ENCODE measurements at regions not wholly inside any gene's neighbourhood (a gene's known extent, or its start where the extent isn't known, plus 50 kb on each side); places are given as distances from the start of the nearest gene placed in this dataset.

- H3K4me3 ChIP-seq (ENCODE audit: control insufficient read depth in 2 of 3, extremely low read depth in 1 of 3, insufficient read depth in 2 of 3, low read depth in 1 of 3, low read length in 3 of 3), result no peak overlapping the region
- no peak overlapping the region for H3K27ac ChIP-seq (ENCODE audit: control insufficient read depth, insufficient read depth, low read length)
- peaks cover 19% of the 10 kb centered on the region for H3K4me1 ChIP-seq (ENCODE audit: control insufficient read depth, extremely low read depth, insufficient read depth, low read length)
- no peak overlapping the region for H2AFZ ChIP-seq (ENCODE audit: control insufficient read depth, low read length)
- H3K4me2 ChIP-seq (ENCODE audit: control insufficient read depth, extremely low read depth, insufficient read depth, low read depth, low read length), result no peak overlapping the region
- dilution Hi-C loops (cut with MboI; ENCODE audit: extremely low pct_ligation_motif_present, low sequenced_read_pairs), result no loop called here
- FAIRE-seq (no peak), DNase-seq (ENCODE audit: low read depth, low spot score) (no peak)
- H3K79me2 ChIP-seq (ENCODE audit: control insufficient read depth, insufficient read depth, low read length), result no peaks in the 10 kb centered on the region
- H3K9me3 ChIP-seq (ENCODE audit: control insufficient read depth, low read depth, low read length), result no peaks in the 10 kb centered on the region
- no peaks in the 10 kb centered on the region for H3K27me3 ChIP-seq (ENCODE audit: control insufficient read depth, extremely low read depth, insufficient read depth, low read length)
- no peaks in the 10 kb centered on the region for H4K20me1 ChIP-seq (ENCODE audit: control insufficient read depth, extremely low read depth, insufficient read depth, low read length)
- TF ChIP-seq EZH2 (IDR thresholded peaks at IDR 0.05; ENCODE audit: low read length), result no peak
- TF ChIP-seq, protein P1, sequence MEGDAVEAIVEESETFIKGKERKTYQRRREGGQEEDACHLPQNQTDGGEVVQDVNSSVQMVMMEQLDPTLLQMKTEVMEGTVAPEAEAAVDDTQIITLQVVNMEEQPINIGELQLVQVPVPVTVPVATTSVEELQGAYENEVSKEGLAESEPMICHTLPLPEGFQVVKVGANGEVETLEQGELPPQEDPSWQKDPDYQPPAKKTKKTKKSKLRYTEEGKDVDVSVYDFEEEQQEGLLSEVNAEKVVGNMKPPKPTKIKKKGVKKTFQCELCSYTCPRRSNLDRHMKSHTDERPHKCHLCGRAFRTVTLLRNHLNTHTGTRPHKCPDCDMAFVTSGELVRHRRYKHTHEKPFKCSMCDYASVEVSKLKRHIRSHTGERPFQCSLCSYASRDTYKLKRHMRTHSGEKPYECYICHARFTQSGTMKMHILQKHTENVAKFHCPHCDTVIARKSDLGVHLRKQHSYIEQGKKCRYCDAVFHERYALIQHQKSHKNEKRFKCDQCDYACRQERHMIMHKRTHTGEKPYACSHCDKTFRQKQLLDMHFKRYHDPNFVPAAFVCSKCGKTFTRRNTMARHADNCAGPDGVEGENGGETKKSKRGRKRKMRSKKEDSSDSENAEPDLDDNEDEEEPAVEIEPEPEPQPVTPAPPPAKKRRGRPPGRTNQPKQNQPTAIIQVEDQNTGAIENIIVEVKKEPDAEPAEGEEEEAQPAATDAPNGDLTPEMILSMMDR (optimal IDR thresholded peaks at IDR 0.05 in 1 of 3, IDR thresholded peaks at IDR 0.05 in 1 of 3, conservative IDR thresholded peaks at IDR 0.05 in 1 of 3; ENCODE audit: extremely low read depth in 1 of 3, insufficient read depth in 2 of 3, low read length in 3 of 3), result no peak
- no peaks in the 10 kb centered on the region for H3K36me3 ChIP-seq (ENCODE audit: control insufficient read depth in 2 of 2, extremely low read depth in 1 of 2, insufficient read depth in 2 of 2, low read length in 2 of 2)
- H3K9ac ChIP-seq (ENCODE audit: control insufficient read depth, extremely low read depth, insufficient read depth, low read length), result no peak overlapping the region
- no peaks in the 10 kb centered on the region for H3K9me1 ChIP-seq (ENCODE audit: control insufficient read depth, extremely low read depth, insufficient read depth, low read length)
Observed at GRCh38 chr2:217276433-217276832, 416.6 kb upstream of the TNP1 start.

DNA sequence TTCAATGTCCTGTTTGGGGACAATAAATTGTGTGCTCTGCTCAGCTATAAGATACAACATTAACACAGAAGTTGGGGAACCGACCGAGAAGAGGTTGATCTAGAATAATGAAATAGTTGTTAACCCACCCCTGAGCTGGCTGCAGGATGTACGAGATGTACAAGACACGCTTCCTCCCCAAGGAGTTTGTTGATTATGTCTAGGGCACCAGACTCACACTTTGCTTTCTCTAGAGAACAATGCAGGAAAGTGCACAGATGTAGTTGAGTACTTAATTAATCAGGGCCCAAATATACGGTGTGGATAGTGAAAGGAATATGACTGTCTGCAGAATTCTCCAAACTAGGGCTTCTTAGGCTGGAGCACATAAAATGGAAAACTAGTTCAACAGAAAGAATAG is 415.2 kb upstream of the TNP1 start:
- H3K9ac ChIP-seq (ENCODE audit: control insufficient read depth, extremely low read depth, insufficient read depth, low read length), result no peak overlapping the region
- no peak overlapping the region for H3K27ac ChIP-seq (ENCODE audit: control insufficient read depth, insufficient read depth, low read length)
- DNase-seq (ENCODE audit: low read depth, low spot score), result no peak
- no peaks in the 10 kb centered on the region for H4K20me1 ChIP-seq (ENCODE audit: control insufficient read depth, extremely low read depth, insufficient read depth, low read length)
- no peak overlapping the region for H3K4me2 ChIP-seq (ENCODE audit: control insufficient read depth, extremely low read depth, insufficient read depth, low read depth, low read length)
- H3K79me2 ChIP-seq (ENCODE audit: control insufficient read depth, insufficient read depth, low read length), result no peaks in the 10 kb centered on the region
- no peaks in the 10 kb centered on the region for H3K27me3 ChIP-seq (ENCODE audit: control insufficient read depth, extremely low read depth, insufficient read depth, low read length)
- H3K9me3 ChIP-seq (ENCODE audit: control insufficient read depth, low read depth, low read length), result no peaks in the 10 kb centered on the region
- no peaks in the 10 kb centered on the region for H3K9me1 ChIP-seq (ENCODE audit: control insufficient read depth, extremely low read depth, insufficient read depth, low read length)
- no peak for TF ChIP-seq EZH2 (IDR thresholded peaks at IDR 0.05; ENCODE audit: low read length)
- TF ChIP-seq, protein P1 (optimal IDR thresholded peaks at IDR 0.05 in 1 of 3, IDR thresholded peaks at IDR 0.05 in 1 of 3, conservative IDR thresholded peaks at IDR 0.05 in 1 of 3; ENCODE audit: extremely low read depth in 1 of 3, insufficient read depth in 2 of 3, low read length in 3 of 3), result no peak
- FAIRE-seq, result no peak
- dilution Hi-C loops (cut with MboI; ENCODE audit: extremely low pct_ligation_motif_present, low sequenced_read_pairs), result no loop called here
- no peak overlapping the region for H2AFZ ChIP-seq (ENCODE audit: control insufficient read depth, low read length)
- H3K36me3 ChIP-seq (ENCODE audit: control insufficient read depth in 2 of 2, extremely low read depth in 1 of 2, insufficient read depth in 2 of 2, low read length in 2 of 2), result no peaks in the 10 kb centered on the region
- H3K4me1 ChIP-seq (ENCODE audit: control insufficient read depth, extremely low read depth, insufficient read depth, low read length), result peaks cover 19% of the 10 kb centered on the region
- no peak overlapping the region for H3K4me3 ChIP-seq (ENCODE audit: control insufficient read depth in 2 of 3, extremely low read depth in 1 of 3, insufficient read depth in 2 of 3, low read depth in 1 of 3, low read length in 3 of 3)

All from keratinocyte (primary cell).